Astrocyte (in vitro differentiated cells and primary cell): ENCODE measurements at regions not wholly inside any gene's neighbourhood (a gene's known extent, or its start where the extent isn't known, plus 50 kb on each side); places are given as distances from the start of the nearest gene placed in this dataset.

ENCODE experiments used
- EZH2 ChIP-seq: IDR thresholded peaks from 2 replicates; pipeline ENCODE4 v1.6.1; 2012; ENCODE audit warnings: mild to moderate bottlenecking, low read length, inconsistent platforms; ENCODE audit not compliant: insufficient read depth
- TF ChIP-seq, protein P1 (sequence below): IDR thresholded peaks from 2 replicates; pipeline ENCODE4 v1.5.1; 2011; ENCODE audit warnings: low read depth, mild to moderate bottlenecking, inconsistent platforms, low read length, moderate library complexity; ENCODE audit not compliant: insufficient read depth

DNA sequence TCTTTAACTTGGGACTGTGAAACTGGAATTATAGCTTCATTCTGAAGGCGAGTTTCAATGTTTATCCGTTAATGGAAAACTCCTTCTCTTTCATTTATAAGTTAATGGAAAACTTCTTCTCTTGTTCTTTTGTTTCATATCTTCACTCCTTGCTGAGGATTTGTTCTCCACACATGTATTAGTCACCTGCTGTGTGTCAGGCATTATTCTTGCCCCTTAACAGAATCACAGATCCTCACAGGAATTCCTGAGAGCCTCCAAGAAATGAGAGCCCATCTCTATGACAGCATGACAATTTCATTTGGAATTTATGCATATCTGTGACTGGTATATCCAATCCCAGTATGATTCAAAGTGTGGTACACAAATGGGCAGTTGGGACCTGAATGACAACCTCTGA is 545.8 kb downstream of the BCL11A start:
- TF ChIP-seq, protein P1, sequence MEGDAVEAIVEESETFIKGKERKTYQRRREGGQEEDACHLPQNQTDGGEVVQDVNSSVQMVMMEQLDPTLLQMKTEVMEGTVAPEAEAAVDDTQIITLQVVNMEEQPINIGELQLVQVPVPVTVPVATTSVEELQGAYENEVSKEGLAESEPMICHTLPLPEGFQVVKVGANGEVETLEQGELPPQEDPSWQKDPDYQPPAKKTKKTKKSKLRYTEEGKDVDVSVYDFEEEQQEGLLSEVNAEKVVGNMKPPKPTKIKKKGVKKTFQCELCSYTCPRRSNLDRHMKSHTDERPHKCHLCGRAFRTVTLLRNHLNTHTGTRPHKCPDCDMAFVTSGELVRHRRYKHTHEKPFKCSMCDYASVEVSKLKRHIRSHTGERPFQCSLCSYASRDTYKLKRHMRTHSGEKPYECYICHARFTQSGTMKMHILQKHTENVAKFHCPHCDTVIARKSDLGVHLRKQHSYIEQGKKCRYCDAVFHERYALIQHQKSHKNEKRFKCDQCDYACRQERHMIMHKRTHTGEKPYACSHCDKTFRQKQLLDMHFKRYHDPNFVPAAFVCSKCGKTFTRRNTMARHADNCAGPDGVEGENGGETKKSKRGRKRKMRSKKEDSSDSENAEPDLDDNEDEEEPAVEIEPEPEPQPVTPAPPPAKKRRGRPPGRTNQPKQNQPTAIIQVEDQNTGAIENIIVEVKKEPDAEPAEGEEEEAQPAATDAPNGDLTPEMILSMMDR = no peak
- TF ChIP-seq EZH2 = no peak
